Fibroblast of skin of left quadriceps (primary cell): ENCODE measurements at regions not wholly inside any gene's neighbourhood (a gene's known extent, or its start where the extent isn't known, plus 50 kb on each side); places are given as distances from the start of the nearest gene placed in this dataset.

Experiments used
- DNase-seq, 2 experiments: peaks; one replicate each; pipeline ENCODE4 v3.0.0-alpha.2; 2013; ENCODE audit warnings: low read depth in 2 of 2

DNA sequence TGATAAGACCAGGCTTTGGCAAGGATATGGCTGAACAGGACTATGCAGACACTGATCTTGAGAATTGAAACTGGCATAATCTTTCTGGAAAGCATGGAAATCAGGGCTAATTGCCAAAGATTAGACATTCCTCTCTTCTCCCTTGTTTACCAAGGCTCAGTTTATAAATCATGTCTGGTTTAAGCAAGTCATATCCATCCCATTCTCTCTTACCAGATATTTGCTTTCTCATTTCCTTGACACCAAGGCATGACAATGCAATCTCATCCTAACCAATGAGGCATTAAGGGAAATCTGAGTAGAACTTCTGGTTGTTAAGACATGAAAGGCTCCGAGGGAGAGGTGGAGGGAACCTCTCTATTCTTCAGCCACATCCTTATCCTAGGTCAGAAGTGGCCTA, 110.3 kb upstream of the CEP85L start:
- no peak for DNase-seq

DNA sequence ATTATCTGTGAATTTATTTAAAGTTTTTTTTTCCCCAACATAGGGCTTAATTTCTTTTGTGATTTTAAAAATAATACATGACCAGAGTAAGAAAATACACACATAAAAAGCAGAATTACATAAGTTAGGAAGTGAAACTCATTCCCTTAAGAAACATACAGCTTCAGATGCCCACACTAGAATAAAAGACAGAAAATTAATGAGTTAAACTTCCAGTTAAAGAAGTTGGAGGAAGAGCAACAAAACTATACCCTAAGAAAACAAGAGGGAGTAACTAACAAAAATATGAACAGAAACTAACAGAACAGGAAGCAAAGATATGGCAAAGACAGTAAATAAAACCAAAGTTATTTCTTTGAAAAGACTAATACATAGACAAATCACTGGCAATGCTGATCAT, 107.6 kb upstream of the CEP85L start:
- DNase-seq = no peak

DNA sequence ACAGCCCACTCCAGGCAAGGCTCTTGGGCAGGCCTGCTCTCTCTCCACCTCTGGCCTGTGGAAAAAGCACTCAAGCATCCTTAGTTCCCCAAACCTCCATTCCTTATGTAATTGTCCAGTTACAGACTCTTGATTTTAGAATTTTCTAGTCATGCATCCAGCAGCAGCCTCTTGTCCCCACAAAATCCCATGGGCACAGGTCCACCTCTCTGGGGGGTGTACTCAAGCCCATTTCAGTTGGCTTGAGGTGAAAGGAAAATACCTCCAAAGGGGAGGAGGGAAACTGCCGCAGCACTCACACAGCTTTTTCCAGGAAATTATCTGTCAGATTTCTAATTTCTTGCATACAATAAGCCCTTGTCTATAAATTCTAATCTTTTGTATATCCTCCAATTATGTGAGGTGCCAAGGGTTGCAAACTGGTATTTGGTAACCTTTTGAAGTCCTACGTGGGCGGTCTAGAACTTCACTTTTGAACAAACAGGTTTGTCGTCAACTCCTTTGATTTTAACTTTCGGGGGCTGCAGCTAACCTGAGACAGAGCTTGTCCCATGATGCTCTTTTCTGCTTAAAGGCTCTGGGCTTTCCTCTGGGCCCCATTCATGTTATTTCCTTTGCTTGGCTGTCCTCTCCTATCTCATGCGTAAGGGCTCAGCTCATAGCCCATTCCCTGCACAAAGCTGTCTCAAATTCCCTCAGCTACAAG, 104.7 kb upstream of the CEP85L start:
- DNase-seq = no peak

DNA sequence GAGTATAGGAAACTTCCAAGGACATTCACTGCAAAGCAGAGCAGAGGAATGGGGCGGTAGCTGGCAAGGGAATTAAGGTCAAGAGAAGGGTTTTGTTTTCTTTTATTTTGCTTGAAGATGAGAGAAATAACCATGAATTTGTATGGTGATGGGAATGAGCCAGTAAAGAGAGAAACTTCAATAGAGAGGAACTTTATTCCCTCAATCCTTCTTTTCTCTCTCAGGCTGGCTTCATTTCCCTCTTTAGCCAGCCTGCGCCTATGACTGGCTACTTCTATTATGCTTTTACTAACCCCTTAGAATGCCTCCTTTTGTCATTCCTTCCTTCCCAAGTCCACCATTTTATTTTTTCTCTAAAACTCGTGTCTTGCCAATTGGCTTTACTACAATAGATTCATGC, 101.4 kb upstream of the CEP85L start:
- DNase-seq = no peak

DNA sequence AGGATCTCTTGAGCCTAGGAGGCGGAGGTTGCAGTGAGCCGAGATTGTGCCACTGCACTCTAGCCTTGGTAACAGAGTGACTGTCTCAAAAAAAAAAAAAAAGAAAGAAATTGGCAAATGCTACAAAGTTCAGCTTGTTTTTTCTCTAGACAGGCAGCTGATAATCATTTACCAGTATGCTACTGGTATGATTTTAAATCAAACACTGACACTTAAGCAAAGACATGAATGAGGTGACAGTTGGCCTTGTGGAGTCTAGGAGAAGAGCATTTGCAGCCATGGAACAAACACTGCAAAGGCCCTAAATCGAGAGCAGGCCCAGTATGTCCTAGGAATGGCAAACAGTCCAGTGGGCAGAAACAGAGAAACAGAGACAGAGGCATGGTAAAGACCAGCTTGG, 99.7 kb upstream of the CEP85L start:
- no peak for DNase-seq

DNA sequence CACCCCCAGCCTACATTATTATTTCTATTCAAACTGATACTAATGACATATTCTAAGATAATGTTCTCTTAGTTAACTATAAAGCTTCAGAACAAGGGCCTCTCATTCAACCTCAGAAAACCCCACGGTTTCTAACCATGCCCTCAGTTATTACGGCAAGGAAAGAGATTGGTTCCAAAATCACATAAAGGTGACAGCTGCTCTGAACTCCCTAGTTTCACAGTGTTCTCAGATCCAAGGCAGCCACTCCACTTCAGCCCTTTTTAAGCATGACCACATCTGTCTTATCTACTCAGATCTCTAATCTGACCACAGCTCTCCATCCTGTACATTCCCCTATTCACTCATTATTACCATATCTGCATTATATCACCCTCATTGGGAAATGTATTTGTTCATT, 98.8 kb upstream of the CEP85L start:
- DNase-seq = no peak

DNA sequence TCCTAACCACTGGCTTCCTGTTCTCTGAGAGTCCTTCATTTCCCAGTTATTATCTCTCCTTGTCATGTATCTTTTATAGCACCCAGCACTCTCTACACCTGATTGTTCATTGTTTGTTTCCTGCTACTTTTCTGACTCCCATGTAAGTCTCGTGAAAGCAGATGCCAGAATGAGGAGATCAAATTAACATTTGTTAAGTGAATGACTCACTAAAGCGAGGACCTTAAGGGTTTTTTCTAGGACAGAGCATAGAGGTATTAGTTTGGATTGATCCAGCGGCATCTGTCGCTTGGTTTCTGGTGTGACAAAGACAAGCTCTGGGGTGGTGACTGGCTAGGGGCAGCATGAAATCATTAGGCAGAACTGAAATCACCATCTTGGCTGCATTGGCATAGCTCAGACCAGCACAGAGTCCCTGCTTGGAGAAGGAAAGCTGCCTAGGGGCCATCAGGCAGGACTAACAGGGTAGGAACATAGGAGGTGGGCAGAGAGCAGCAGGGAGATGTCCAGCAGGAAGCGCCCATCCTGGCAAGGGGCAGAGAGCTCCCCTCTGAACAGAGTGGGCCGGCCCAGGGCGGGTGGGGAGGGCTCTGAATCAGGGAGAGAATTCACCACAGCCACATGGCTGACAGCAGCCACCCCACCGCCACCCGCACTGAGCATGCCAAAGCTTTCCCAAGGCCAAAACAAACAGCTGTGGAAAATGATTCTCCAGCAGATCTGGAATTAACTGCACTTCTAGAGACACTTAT, 97.1 kb upstream of the CEP85L start:
- DNase-seq = peak in 1 of 2 experiments; percentile 20

DNA sequence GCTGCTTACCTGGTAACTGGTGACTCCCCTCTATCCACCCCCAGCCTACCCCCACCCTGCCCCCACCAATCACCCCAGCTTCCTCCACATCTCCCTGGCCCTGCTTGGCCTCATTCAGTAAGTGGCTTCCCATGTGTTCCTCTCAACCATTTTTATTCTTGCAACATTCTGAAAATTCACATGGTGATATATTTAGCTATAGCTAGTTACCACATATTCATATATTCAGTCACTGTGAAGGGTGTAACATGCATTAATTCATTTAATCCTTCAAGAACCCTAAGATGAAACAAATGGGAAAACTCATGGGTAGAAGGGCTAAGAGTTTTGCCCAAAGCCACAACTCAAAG, 95.4 kb upstream of the CEP85L start:
- DNase-seq = no peak

DNA sequence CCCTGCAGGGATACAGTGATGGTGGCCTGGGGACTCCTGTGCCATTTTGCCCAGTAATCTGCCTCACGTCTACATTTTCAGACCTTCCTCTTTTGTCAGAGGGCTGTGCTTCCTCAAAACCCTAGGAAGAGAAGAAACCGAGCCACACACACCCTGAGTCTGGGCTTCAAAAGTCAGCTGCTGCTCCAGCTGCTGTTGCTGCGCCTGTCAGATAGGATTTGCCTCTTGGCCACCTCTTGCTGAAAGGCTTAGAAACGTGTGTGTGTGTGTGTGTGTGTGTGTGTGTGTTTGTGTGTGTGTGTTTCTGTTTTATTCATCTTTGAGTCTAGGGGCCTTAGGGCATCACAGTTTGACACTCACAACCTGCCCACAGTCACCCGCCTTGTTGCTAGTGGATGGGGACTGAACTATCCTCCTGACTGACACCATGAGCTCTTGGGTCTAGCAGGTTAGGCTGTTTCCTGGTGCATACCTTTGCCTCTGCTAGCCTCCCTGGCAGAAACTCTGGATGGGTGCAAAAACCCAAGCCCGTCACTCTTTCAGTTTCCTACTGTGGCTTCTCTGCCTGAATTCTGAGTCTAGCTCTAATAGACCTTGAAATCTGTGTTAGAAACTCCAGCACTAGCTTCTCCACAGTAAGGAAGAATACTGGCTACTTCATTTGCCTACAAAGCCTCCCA, 94.9 kb upstream of the CEP85L start:
- no peak for DNase-seq

DNA sequence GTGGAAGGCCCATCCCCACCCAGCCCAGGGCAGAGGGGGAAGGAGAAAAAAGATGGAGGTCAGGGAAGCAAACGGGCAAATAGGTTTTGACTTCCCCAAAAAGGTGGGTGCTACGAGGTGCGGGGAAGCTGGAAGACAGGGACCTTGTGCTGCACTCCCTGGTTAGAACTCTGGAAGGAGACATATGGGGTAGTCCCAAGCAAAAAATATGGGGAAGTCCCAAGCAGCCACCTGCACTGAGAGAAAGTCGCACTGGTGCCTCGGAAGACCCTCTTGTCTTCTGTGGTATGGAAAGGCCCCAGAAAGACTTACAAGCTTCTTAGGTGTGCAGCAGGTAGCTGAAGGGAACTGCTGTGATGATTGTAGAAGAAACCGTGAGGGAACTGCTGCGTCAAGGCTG, 93.8 kb upstream of the CEP85L start:
- no peak for DNase-seq

DNA sequence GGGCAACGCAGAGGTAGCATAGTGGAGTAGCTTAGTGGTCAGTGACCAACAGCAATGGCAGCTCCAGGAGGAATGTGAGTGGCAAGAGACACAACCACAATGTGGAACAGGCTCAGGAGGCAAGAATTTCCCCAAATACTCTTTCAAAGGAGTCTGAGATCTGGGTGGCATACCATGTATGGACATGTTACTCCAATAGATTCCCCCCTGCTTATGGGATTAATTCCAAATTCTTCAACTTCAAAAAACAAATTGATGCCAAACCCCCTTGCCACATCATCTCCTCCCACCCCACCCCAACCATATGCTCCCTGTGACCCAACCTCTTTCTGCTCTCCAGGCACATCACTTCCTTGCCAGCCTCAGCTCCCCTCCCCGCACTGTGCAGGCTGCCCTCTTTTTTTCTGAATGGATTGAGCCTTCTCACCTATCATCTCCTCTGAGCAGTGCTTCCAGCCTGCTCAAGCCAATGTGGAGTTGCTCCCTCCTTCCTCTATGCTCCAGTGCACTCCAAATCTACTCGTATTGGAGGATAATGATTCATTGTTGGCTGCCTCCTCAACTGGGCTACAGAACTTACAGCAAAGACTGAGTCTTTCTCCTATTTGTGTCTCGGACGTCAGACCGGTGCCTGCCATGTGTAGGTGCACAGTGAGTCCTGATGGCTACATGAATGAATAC, 93.0 kb upstream of the CEP85L start:
- peak; percentile 61 to 64 for DNase-seq

DNA sequence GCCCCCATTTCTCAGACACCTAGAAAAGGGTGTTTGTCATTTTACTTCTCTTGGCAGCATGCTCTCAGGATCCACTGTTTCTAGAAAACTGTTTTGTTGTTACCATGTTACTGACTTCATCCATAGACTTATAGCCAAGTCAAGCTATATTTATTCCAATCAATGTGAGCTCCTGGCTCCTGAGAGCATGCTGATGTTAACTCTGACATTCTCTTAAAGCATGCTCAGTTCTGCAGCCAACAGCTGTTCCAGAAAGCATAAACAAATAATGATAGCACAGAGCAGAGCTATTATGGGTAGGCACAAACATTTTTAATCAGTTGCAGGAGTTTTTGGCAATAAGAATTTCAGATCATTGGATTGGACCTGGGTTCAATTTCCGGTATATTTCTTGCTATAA, 92.4 kb upstream of the CEP85L start:
- DNase-seq = no peak

DNA sequence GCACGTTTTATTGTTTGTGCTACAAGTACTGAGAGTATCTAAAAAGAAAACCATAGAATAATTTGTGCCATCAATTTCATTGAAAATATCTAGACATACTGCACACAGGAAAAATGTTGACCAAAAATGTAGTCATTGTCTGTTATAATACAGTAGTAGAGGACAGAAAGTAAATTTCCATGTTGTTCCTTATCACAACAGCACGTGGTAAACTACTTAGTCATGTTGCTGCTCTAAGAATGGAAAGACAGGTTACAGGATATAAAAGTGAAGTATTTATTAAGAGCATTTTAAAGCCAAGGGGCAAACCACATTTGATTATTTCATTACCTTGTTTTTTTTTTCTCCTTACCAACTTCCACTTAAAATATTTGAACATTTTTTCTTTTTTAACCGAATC, 89.0 kb upstream of the CEP85L start:
- no peak for DNase-seq

DNA sequence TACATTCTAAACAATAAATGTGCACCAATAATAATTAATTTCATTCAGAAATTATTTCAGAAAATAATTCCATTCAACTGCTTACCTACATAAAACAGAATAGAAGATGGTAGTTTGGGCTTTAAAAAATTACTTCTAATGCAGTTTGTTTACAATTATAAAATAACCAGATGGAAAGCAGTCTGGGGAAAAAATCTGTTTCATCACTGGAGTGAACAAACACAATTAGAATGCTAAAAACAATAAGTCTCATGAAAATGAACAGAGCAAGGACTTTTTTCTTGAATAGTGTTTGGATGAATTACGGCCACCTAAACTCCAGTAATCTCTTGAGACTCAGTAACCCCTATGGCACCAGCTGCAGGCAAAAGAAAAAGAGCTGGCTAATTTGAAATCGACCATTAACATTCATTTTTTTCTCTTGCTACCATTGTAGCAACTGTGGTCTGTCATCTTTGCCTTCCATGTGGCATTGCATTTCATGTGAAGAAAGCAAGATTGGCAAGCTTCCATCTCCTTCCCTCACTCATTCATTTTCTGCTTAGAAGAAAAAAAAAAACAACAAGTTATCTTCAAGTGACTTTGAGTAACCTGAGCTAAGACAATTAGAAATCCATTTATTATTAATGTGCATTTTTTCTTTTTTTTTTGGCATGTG, 88.4 kb upstream of the CEP85L start:
- DNase-seq = no peak

DNA sequence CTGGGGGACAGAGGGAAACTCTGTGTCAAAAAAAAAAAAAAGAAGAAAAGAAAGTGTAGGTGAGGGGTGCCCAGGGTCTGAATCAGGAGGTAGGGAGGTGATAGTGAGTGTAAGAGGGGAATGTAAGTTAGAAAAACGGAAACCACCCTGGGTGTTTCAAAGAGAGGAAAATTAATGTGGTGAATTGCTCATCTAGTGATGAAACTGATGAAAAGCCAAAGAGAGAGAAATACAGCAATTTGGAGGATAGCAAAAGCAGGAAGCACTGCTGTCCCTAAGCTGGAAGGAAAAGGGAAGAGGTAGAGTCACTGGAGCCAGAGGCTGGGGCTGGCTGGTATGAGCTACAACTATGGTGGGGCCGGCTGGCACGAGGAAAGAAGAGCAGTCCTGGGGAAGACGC, 85.0 kb upstream of the CEP85L start:
- no peak for DNase-seq

DNA sequence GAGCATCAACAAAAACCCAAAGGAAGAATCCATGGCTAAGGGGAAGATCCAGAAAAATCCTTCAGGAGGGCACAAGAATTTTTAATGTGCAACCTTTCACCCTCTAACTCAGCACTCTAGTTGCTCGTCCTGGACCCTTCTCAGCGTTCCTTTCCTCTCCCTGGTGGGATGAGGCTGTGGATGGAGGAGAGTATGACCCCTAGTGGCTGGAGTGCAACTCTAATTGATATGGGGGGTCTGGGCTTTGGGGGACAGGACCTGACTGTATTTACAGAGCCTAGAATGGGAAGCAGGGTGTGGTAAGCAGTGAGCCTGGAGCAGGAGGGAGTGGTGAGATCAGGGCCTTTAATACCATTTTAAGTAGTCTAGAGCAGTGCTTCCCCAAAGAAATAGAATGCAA, 83.9 kb upstream of the CEP85L start:
- DNase-seq = no peak

DNA sequence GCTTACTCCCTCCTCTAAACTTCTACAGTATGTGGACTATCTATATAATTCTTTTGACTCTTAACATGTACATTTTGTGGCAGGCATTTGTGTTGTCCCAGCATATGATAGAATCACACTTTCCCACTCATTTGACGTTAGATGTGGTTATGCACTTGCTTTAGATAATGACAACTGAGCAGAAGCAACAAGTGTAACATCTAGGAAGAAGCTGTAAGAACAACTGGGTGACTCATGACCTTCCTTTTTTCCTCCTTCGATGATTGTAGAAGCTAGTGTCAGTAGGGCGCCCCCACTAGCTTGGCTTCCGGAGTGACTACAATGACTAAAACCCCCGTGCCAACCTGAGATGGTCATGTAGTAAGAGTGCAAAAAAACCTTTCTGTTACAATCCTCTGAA, 74.6 kb upstream of the CEP85L start:
- no peak for DNase-seq

DNA sequence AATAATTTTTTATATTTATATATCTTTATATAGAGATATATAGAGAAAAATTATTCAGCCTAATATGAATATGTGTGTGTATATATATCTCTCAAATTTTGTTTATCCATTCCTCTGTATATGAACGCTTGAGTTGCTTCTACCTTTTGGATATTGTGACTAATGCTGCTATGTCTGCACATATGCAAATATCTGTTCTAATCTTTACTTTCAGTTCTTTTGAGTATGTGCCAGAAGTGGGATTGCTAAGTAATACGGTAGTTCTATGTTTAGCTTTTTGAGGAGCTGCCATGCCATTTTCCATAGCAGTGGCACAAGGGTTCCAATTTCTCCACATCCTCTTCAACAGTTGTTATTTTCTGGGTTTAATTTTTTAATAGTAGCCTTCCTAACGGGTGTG, 72.8 kb upstream of the CEP85L start:
- DNase-seq = no peak

DNA sequence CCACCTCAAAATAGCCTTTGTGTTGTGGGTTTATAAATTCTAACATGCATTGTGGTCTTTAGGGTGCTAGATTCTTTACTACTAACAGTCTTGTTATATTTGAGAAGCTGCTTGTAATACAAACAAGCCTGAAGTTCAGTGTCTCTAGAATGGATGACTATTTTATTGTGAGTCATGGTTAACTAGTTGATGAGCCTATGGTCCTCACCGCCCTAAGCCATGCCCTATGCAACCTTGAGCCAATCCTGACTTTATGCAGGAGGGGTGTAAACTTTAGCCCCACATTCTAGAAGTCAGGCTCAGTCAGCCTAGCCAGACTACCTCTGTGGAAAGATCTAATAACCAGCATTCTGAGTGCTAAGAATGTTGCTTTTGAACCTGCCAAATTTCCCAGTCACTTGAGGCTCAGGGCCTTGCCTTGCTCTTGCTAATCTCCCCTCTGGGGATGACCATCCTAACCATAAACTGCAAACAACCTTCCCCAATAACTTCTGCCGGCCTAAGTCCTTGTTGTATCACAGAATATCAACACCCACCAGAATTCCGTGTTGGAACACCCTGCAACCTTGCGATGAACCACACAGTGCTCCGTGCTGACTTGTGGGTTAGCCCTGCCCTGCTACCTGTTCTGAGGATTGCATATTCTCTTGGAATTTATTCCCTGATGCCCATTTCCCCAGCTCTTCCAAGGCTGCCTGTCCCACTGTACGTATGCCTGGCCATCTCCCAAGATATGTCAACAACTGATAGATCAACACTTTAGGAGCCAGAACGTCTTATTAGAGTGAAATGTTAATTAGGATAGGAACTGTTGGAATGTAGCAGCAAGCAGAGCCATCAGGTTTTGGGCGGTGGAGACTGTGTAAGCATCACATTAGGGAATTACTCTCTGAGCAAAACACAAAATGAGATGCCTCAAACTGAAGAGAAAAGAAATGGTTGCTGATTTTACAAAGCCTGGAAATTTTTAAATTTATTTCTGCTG, 71.7 kb upstream of the CEP85L start:
- no peak for DNase-seq

DNA sequence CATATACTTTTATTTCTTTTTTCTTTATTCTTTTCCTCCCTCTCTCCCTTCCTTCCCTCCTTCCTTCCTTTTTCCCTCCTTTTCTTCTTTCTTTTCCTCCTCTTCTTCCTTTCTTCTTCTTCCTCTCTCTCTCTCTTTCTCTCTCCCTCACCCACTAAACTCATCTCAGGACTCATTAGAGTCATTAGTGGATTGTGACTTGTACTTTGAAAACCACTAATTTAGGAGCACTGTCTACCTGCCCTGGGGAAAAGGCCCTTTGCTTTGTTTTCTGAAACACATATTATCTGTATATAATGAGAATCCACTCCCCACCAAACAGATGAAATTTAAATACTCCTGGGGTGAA, 68.7 kb upstream of the CEP85L start:
- no peak for DNase-seq
